Stomach smooth muscle (tissue), 2 donors: ENCODE measurements at regions not wholly inside any gene's neighbourhood (a gene's known extent, or its start where the extent isn't known, plus 50 kb on each side); places are given as distances from the start of the nearest gene placed in this dataset.

Source experiments
- H3K27ac ChIP-seq: one replicate; pipeline ENCODE4 v1.7.0; 2013; ENCODE audit warnings: mild to moderate bottlenecking, low read length, inconsistent platforms
- H3K27me3 ChIP-seq, 2 donors: one replicate each; pipeline ENCODE4 v1.7.0; 2013; ENCODE audit warnings: low read length in 2 of 2; ENCODE audit not compliant: insufficient read depth in 2 of 2, control insufficient read depth in 1 of 2
- H3K36me3 ChIP-seq, 2 donors: one replicate each; pipeline ENCODE4 v1.7.0; 2013; ENCODE audit warnings: low read length in 2 of 2; ENCODE audit not compliant: control insufficient read depth in 2 of 2, insufficient read depth in 2 of 2
- H3K4me1 ChIP-seq: one replicate; pipeline ENCODE4 v1.7.0; 2013; ENCODE audit warnings: low read length; ENCODE audit not compliant: control insufficient read depth, insufficient read depth
- H3K4me3 ChIP-seq, 2 donors: one replicate each; pipeline ENCODE4 v1.7.0; 2013; ENCODE audit warnings: low read length in 2 of 2
- H3K9ac ChIP-seq, 2 donors: one replicate each; pipeline ENCODE4 v1.7.0; 2013; ENCODE audit warnings: low read length in 2 of 2, mild to moderate bottlenecking in 1 of 2
- H3K9me3 ChIP-seq, 2 donors: one replicate each; pipeline ENCODE4 v1.7.0; 2013; ENCODE audit warnings: low read length in 2 of 2; ENCODE audit not compliant: control insufficient read depth in 2 of 2
- donor health status: healthy.
- donor health status: Pancreatic carcinoma.

DNA sequence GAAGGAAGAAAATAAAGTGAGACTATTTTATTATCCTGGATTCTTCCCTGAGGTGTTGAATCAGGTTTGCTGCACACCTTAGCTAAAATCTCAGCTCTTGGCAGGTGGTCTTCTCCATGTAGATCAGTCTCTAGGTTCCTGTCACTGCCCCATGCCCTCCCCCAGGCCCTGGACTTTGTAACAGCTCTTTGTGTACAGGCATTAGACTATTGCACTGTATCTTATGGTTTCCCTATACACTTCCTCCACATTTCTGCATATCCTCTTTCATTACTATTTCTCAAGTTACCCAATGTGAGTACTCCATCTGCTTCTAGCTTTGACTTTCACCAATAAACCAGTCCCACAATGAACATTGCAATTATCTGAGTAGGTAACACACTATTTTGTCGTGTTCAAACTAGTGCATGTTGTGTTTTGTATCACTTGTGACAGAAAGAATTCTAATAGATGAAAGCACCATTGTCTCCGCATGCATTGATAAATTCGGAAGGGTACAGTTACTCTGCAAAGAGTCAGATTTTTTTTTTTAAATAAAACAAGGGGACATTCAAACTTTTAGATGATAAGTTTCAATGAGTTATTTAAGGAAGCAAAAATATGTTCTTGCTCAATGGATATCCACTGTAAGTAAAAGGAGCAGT lies 1348.7 kb upstream of the C9orf72 start:
- H3K27me3 ChIP-seq, result no peaks in the 10 kb centered on the region
- H3K4me3 ChIP-seq, result no peak overlapping the region
- H3K9ac ChIP-seq, result no peak overlapping the region
- no peaks in the 10 kb centered on the region for H3K9me3 ChIP-seq
- H3K36me3 ChIP-seq, result no peaks in the 10 kb centered on the region
- no peak overlapping the region for H3K27ac ChIP-seq
- no peaks in the 10 kb centered on the region for H3K4me1 ChIP-seq

DNA sequence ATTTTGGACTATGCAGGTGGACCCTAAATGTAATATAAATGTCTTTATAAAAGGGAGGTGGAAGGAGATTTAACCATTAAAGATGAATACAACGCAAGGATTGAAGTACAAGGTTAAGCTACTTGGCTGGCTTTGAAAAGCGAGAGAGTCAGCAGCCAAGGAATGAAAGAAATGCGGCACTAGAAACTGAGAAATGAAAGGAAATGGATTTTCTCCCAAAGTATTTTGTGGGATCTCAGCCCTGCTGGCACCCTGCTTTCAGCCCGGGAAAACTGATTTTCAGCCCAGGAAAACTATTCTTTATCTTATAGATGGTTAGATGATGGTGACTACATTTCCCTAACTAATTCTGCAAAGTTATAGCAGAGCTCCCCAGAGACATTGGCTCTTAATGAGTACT lies 1349.6 kb upstream of the C9orf72 start:
- H3K36me3 ChIP-seq, result no peaks in the 10 kb centered on the region
- H3K9ac ChIP-seq, result no peak overlapping the region
- no peak overlapping the region for H3K27ac ChIP-seq
- no peaks in the 10 kb centered on the region for H3K4me1 ChIP-seq
- H3K4me3 ChIP-seq, result no peak overlapping the region
- H3K27me3 ChIP-seq, result no peaks in the 10 kb centered on the region
- H3K9me3 ChIP-seq, result no peaks in the 10 kb centered on the region

DNA sequence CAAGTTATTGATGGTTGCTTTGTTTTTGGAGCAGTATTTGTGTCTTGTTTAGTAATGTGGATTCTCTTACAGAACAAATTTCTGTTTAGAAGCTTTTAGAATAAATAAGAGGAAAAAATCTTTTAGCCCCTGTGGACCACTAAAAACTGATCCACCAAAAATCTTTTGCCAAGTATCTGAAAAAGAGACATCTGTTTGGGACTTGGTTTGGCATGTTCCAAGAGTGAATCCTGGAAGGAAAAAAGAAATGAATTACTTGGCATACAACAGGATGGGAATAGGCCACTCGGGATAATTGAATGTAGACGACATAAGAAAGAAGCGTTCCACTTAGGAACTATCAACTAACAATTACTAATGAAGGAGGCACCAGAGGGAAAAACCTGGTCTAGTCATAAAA lies 1350.1 kb upstream of the C9orf72 start:
- Histone ChIP-seq H3K36me3 (no peaks in the 10 kb centered on the region), H3K9me3 (no peaks in the 10 kb centered on the region), H3K27me3 (no peaks in the 10 kb centered on the region), H3K4me1 (no peaks in the 10 kb centered on the region), H3K9ac (no peak overlapping the region), H3K4me3 (no peak overlapping the region), H3K27ac (no peak overlapping the region)

DNA sequence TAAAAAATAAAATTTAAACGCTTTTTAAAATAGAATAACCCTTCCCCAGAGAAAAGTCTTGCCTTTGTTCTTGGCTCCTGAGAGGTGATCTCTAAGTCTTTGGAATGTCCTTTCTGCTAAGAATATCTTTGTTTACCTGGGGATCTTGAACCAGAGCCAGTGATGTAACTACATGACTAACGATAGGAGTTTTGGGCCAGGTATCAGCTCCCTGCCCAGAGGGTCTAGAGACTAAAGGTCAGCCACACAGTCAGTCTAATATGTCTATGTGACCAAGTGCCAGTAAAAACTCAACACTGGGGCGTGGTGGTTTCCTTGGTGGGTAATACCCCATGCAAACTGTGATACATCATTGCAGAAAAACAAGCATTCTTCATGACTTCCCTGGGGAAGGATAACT lies 1351.9 kb upstream of the C9orf72 start:
- Histone ChIP-seq H3K9me3 (no peaks in the 10 kb centered on the region), H3K27ac (no peak overlapping the region), H3K27me3 (no peaks in the 10 kb centered on the region), H3K4me1 (no peaks in the 10 kb centered on the region), H3K9ac (no peak overlapping the region), H3K36me3 (no peaks in the 10 kb centered on the region), H3K4me3 (no peak overlapping the region)

DNA sequence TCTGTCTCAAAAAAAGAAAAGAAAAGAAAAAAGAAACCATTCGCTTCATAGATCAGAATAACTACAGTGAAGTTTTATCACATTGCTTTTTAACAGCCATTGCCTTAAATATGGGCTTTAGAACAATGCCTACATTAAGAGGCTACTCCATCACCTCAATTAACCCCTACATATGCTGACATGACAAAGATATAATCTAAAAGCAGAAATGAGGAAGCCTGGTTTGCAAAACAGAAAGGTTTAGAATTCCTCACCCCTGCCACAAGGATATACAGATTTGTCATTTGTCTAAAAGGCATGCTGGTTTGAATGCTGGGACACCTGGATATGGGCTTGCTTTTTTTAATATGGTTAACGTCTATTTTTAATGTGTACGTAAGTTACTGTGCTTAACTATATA lies 1353.0 kb upstream of the C9orf72 start:
- Histone ChIP-seq H3K36me3 (no peaks in the 10 kb centered on the region), H3K4me1 (no peaks in the 10 kb centered on the region), H3K9ac (no peak overlapping the region), H3K9me3 (no peaks in the 10 kb centered on the region), H3K4me3 (no peak overlapping the region), H3K27ac (no peak overlapping the region), H3K27me3 (no peaks in the 10 kb centered on the region)

DNA sequence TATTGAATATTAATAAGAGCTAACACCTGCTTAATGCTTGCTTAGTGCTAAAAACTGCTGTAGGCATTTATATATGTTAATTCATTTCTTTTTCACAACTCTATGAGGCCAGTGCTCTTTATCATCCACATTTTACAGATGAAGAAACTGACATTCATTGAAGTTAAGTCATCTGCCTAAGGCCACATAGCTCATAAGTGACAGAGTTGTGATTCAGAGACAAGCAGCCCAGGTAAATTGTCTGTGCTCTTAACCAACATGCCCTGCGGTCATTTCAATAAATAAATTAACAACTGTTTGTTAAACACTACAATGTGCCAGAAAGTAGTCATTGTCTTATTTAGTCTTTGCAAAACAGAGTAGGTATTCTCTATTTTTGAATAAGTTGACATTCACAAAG lies 1354.4 kb upstream of the C9orf72 start:
- Histone ChIP-seq H3K9me3 (no peaks in the 10 kb centered on the region), H3K36me3 (no peaks in the 10 kb centered on the region), H3K27ac (no peak overlapping the region), H3K27me3 (no peaks in the 10 kb centered on the region), H3K9ac (no peak overlapping the region), H3K4me1 (no peaks in the 10 kb centered on the region), H3K4me3 (no peak overlapping the region)

DNA sequence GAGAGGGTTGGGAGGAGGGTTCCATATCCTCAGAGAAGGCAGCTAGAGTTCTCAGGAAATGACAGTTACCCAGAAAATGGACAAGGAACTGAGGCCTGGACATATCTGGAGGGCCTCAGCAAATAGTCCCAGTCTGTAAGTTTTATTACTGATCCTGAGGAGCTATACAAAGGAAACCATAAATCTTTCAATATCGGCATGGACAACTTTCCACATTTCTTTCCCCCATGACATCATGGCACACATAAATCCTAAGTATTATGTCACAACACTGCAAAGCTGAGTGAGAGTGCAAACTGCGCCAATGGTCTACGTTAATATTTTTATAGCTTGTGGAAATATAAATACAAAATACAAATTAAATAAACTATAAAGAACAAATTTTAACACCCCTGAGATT lies 1356.2 kb upstream of the C9orf72 start:
- no peaks in the 10 kb centered on the region for H3K9me3 ChIP-seq
- H3K4me1 ChIP-seq, result no peaks in the 10 kb centered on the region
- no peaks in the 10 kb centered on the region for H3K27me3 ChIP-seq
- H3K9ac ChIP-seq, result no peak overlapping the region
- H3K4me3 ChIP-seq, result no peak overlapping the region
- H3K27ac ChIP-seq, result no peak overlapping the region
- H3K36me3 ChIP-seq, result no peaks in the 10 kb centered on the region

DNA sequence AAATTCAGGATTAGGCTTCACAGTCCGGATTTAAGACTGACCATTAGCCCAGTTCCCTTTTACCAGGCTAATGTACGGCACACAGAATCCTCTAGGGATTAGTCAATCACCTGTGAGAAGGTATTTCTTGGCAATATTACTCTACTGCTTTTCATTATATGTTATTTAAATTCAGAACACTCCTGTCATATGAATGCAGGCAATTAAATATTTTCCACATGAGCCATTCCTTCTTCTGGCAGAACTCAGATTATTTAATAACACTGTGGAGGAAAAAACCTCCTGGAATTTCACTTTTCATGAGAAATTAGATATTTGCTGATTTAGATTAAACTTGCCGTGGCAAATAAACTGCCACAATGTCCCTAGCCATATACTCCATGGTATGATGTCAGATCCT lies 1357.5 kb upstream of the C9orf72 start:
- no peak overlapping the region for H3K9ac ChIP-seq
- H3K9me3 ChIP-seq, result no peaks in the 10 kb centered on the region
- no peaks in the 10 kb centered on the region for H3K4me1 ChIP-seq
- no peaks in the 10 kb centered on the region for H3K36me3 ChIP-seq
- H3K4me3 ChIP-seq, result no peak overlapping the region
- H3K27ac ChIP-seq, result no peak overlapping the region
- no peaks in the 10 kb centered on the region for H3K27me3 ChIP-seq

DNA sequence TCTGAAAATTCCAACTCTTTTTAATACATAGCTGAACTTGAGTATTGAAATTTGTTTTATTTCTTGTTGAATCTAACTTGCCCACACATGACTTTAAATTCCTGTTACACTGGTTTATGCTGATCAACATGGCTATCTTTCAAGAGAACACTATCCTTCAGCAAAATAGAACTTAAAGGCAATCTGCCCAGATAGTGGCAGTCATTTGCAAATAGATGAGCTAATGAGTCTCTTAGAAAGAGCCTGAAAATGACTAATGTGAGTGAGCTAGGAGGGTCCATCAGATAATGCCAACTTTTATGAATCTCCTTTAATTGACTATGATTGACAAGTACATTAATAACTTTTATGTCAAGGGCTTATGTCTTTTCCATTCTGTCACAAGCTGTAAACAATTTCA lies 1360.8 kb upstream of the C9orf72 start:
- H3K9me3 ChIP-seq, result no peaks in the 10 kb centered on the region
- H3K9ac ChIP-seq, result no peak overlapping the region
- no peaks in the 10 kb centered on the region for H3K27me3 ChIP-seq
- no peak overlapping the region for H3K27ac ChIP-seq
- no peaks in the 10 kb centered on the region for H3K4me1 ChIP-seq
- no peaks in the 10 kb centered on the region for H3K36me3 ChIP-seq
- no peak overlapping the region for H3K4me3 ChIP-seq

DNA sequence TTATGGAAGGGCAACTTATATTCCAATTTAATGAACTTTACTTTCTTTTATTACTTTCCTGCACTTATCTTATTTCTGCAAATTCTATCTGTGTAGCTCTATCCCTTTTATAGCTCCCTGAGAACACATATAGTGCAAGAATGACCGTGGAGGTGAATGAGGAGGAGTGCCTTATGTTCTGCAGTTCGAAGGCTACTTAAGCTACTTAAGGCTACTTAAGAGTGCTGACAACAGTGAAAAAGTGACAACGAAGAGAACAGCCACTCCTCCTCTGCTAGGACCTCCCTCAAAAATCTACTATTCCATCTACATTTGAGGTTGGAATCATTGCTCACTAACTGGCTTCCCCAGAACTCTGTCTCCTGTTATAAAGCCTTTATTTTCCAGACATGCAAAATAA lies 1365.7 kb upstream of the C9orf72 start:
- Histone ChIP-seq H3K4me1 (no peaks in the 10 kb centered on the region), H3K9me3 (no peaks in the 10 kb centered on the region), H3K27ac (no peak overlapping the region), H3K36me3 (no peaks in the 10 kb centered on the region), H3K27me3 (no peaks in the 10 kb centered on the region), H3K9ac (no peak overlapping the region), H3K4me3 (no peak overlapping the region)

DNA sequence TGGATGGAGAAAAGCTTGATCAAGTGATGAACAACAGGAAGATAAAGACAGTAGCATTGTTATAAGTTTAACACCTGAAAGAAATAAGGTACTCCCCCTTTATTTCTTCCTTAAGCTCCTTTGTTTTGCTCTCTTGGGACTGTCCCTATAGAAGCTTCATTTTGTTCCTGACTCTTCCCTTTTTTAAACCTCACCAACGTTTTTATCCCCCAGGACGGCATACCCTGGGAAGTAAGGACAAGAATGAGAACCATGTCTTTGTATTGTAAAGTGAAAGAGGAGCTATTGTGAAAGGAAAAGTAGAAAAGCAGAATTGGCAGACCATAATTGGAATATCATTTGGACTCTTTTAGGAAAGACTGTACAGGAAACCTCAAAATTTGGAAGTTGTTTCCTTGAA lies 1368.6 kb upstream of the C9orf72 start:
- no peaks in the 10 kb centered on the region for H3K27me3 ChIP-seq
- no peak overlapping the region for H3K9ac ChIP-seq
- no peaks in the 10 kb centered on the region for H3K4me1 ChIP-seq
- no peaks in the 10 kb centered on the region for H3K36me3 ChIP-seq
- no peaks in the 10 kb centered on the region for H3K9me3 ChIP-seq
- no peak overlapping the region for H3K4me3 ChIP-seq
- H3K27ac ChIP-seq, result no peak overlapping the region
